Endothelial cell of umbilical vein (primary cell): ENCODE measurements at regions not wholly inside any gene's neighbourhood (a gene's known extent, or its start where the extent isn't known, plus 50 kb on each side); places are given as distances from the start of the nearest gene placed in this dataset. TPM values are rescaled to one million over a fixed set of nuclear protein-coding genes. Genes with fewer than 3 reads are reported as not detected.

Experiments used
- BruUV-seq: library from RNA; stranded (reverse); fragments of 400-500 nt; replicated peaks from 2 replicates; lab custom pipeline; 2021; lab: Mats Ljungman, UMichigan
- CTCF ChIA-PET: fragments of 300-600, 350-600 bp; sonication (Branson Sonifier 250); formaldehyde crosslinking; loops from one replicate; lab custom pipeline; 2021; ENCODE audit warnings: antibody characterized with exemption, inconsistent platforms; lab: Charles Lee
- POLR2A ChIA-PET: fragments of 300-600, 350-600 bp; sonication (Branson Sonifier 250); formaldehyde crosslinking; loops from one replicate; lab custom pipeline; 2021; ENCODE audit warnings: antibody characterized with exemption, inconsistent platforms; lab: Charles Lee
- DNase-seq: peaks from one replicate; pipeline ENCODE4 v3.0.0-alpha.2; 2011; ENCODE audit warnings: low read depth, low spot score
- FAIRE-seq: peaks from 2 replicates; lab custom pipeline; 2011; peaks lifted over from hg19 to GRCh38; lab: Jason Lieb, UNC
- H2AFZ ChIP-seq: 2 replicates; pipeline ENCODE4 v1.6.0; 2012; ENCODE audit warnings: low read depth, low read length, control low read depth, inconsistent platforms
- H3K27ac ChIP-seq: 2 replicates; pipeline ENCODE4 v1.5.1; 2011; ENCODE audit warnings: low read depth, mild to moderate bottlenecking, control low read depth, low read length, moderate library complexity; ENCODE audit not compliant: insufficient read depth
- H3K27me3 ChIP-seq, 2 experiments: 2 replicates each; pipeline versions ENCODE4 v1.6.0 to v1.6.1; 2011; ENCODE audit warnings: low read length in 2 of 2, mixed read lengths in 1 of 2; ENCODE audit not compliant: control insufficient read depth in 2 of 2, insufficient read depth in 2 of 2
- H3K36me3 ChIP-seq, 2 experiments: 2 replicates in 1 of 2; 3 replicates in 1 of 2; pipeline ENCODE4 v1.5.1; 2011; ENCODE audit warnings: low read length in 2 of 2, mild to moderate bottlenecking in 1 of 2, moderate library complexity in 1 of 2; ENCODE audit not compliant: control insufficient read depth in 2 of 2, insufficient read depth in 2 of 2; ENCODE audit errors: extremely low read depth in 1 of 2
- H3K4me1 ChIP-seq: 3 replicates; pipeline ENCODE4 v1.5.1; 2011; ENCODE audit warnings: mild to moderate bottlenecking, low read length; ENCODE audit not compliant: control insufficient read depth, insufficient read depth; ENCODE audit errors: extremely low read depth
- H3K4me2 ChIP-seq: 2 replicates; pipeline ENCODE4 v1.6.1; 2011; ENCODE audit warnings: low read length, control low read depth, mixed read lengths; ENCODE audit not compliant: insufficient read depth
- H3K4me3 ChIP-seq, 3 experiments: fragments of 200-600 bp in 1 of 3; sonication (generic), shearing (Covaris generic) in 1 of 3; replicated peaks in 1 of 3; 2 replicates each; pipeline ENCODE4 v1.5.1; 2011 to 2016; ENCODE audit warnings: control low read depth in 3 of 3, low read length in 3 of 3, mild to moderate bottlenecking in 2 of 3, inconsistent platforms in 1 of 3, low read depth in 1 of 3, moderate library complexity in 1 of 3; ENCODE audit not compliant: insufficient read depth in 1 of 3
- H3K79me2 ChIP-seq: 2 replicates; pipeline ENCODE4 v1.6.0; 2012; ENCODE audit warnings: low read length, inconsistent platforms; ENCODE audit not compliant: control insufficient read depth, insufficient read depth
- H3K9ac ChIP-seq: replicated peaks from 2 replicates; pipeline ENCODE3; 2011; ENCODE audit warnings: low read length, control low read depth; ENCODE audit not compliant: insufficient read depth; ENCODE audit errors: extremely low read depth
- H3K9me1 ChIP-seq: replicated peaks from 3 replicates; pipeline ENCODE4 v1.6.0; 2011; ENCODE audit warnings: mild to moderate bottlenecking, low read length; ENCODE audit not compliant: control insufficient read depth, insufficient read depth; ENCODE audit errors: extremely low read depth
- H3K9me3 ChIP-seq: replicated peaks from 2 replicates; pipeline ENCODE4 v1.5.1; 2012; ENCODE audit warnings: low read length, inconsistent platforms; ENCODE audit not compliant: control insufficient read depth, insufficient read depth
- H4K20me1 ChIP-seq: replicated peaks from 2 replicates; pipeline ENCODE3; 2011; ENCODE audit warnings: mild to moderate bottlenecking, low read length; ENCODE audit not compliant: control insufficient read depth, insufficient read depth; ENCODE audit errors: extremely low read depth
- EZH2 ChIP-seq: IDR thresholded peaks from 2 replicates; pipeline ENCODE4 v1.6.1; 2012; ENCODE audit warnings: borderline replicate concordance, low read depth, mild to moderate bottlenecking, moderate library complexity, low read length, inconsistent platforms; ENCODE audit not compliant: severe bottlenecking
- FOS ChIP-seq: IDR thresholded peaks from 2 replicates; pipeline ENCODE4 v1.6.1; 2011; ENCODE audit warnings: mild to moderate bottlenecking, low read length, moderate library complexity, borderline replicate concordance; ENCODE audit not compliant: insufficient read depth
- JUN ChIP-seq: IDR thresholded peaks from 2 replicates; pipeline ENCODE4 v1.6.1; 2011; ENCODE audit warnings: borderline replicate concordance, low read depth; ENCODE audit not compliant: insufficient read length, insufficient read depth
- MYC ChIP-seq: IDR thresholded peaks from one replicate; pipeline ENCODE4 v1.6.1; 2011; ENCODE audit warnings: mild to moderate bottlenecking, low read depth, low read length
- POLR2A ChIP-seq: IDR thresholded peaks from 2 replicates; pipeline ENCODE4 v1.6.1; 2012; ENCODE audit warnings: low read depth, mild to moderate bottlenecking, control low read depth, low read length
- POLR2AphosphoS5 ChIP-seq: IDR thresholded peaks from 2 replicates; pipeline ENCODE4 v1.6.1; 2012; ENCODE audit warnings: low read depth, mild to moderate bottlenecking, control low read depth, low read length, moderate library complexity; ENCODE audit not compliant: insufficient read depth
- dilution Hi-C: fragments of 300-500 bp; cut with MboI; formaldehyde crosslinking; loops from one replicate; pipeline ENCODE4 v1.15.0; 2019; ENCODE audit warnings: low sequenced_read_pairs; ENCODE audit not compliant: extremely low pct_ligation_motif_present
- intact Hi-C: fragments of 100-400 bp; cut with micrococcal nuclease; formaldehyde crosslinking; loops from one replicate; pipeline ENCODE4 v1.10.0; 2022
- small RNA-seq: library from RNA; depleted of rRNA; stranded (forward); fragments of <200 nt; gene quantifications from one replicate; pipeline ENCODE3, GENCODE V24; 2012; ENCODE audit warnings: low replicate concordance, low read depth; ENCODE audit not compliant: insufficient read depth, insufficient read length
- TF ChIP-seq, protein P1 (sequence below): IDR thresholded peaks from 2 replicates; pipeline ENCODE4 v1.6.1; 2011; ENCODE audit not compliant: insufficient read depth, insufficient read length

GRCh38 chr1:219123036-219123435 is 50.6 kb upstream of the LYPLAL1 start:
- Histone ChIP-seq H3K27ac (no peak overlapping the region), H3K4me1 (no peaks in the 10 kb centered on the region), H3K27me3 (no peaks in the 10 kb centered on the region), H3K79me2 (no peaks in the 10 kb centered on the region), H3K4me2 (no peak overlapping the region), H3K9me1 (no peaks in the 10 kb centered on the region), H3K36me3 (no peaks in the 10 kb centered on the region), H3K4me3 (no peak overlapping the region), H2AFZ (no peak overlapping the region), H3K9me3 (no peaks in the 10 kb centered on the region), H4K20me1 (no peaks in the 10 kb centered on the region), H3K9ac (no peak overlapping the region)
- POLR2A ChIA-PET: no interaction called here
- CTCF ChIA-PET: no interaction called here
- DNase-seq: no peak
- intact Hi-C loops: no loop called here
- BruUV-seq: no TSS peak
- FAIRE-seq: no peak
- dilution Hi-C loops: no loop called here
- TF ChIP-seq FOS (no peak), EZH2 (no peak), POLR2A (no peak), POLR2AphosphoS5 (no peak), JUN (no peak), MYC (no peak)
- TF ChIP-seq, protein P1, sequence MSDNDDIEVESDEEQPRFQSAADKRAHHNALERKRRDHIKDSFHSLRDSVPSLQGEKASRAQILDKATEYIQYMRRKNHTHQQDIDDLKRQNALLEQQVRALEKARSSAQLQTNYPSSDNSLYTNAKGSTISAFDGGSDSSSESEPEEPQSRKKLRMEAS: no peak

Small RNAs in the stretch of these regions (small RNA-seq; reads per million reads assigned to genes)
- not detected for gene RF00012
